Activated B cell treated with CpG ODN at 0.5 μM for 24 hours (primary cell): ENCODE measurements at regions not wholly inside any gene's neighbourhood (a gene's known extent, or its start where the extent isn't known, plus 50 kb on each side); places are given as distances from the start of the nearest gene placed in this dataset.

Experiments
- ATAC-seq: fragments of 200-7000 bp; cut with Tn5 transposase; one replicate; pipeline ENCODE4 v1.10.0; 2021; ENCODE audit warnings: low read depth, mild to moderate bottlenecking, moderate library complexity
- CTCF ChIA-PET: fragments of 350-600 bp; sonication (Branson Sonifier 250); formaldehyde crosslinking; loops from one replicate; lab custom pipeline; 2021; ENCODE audit warnings: antibody characterized with exemption; lab: Charles Lee
- POLR2A ChIA-PET: fragments of 350-600 bp; sonication (Branson Sonifier 250); formaldehyde crosslinking; loops from one replicate; lab custom pipeline; 2021; ENCODE audit warnings: antibody characterized with exemption; lab: Charles Lee
- DNase-seq: peaks from one replicate; pipeline ENCODE4 v3.0.0; 2022
- H3K27ac Mint-ChIP-seq: one replicate; pipeline ENCODE4 v1.8.0; 2020; ENCODE audit warnings: mixed read lengths
- H3K27me3 Mint-ChIP-seq: one replicate; pipeline ENCODE4 v1.8.0; 2021; ENCODE audit warnings: mixed read lengths
- H3K36me3 Mint-ChIP-seq: one replicate; pipeline ENCODE4 v1.8.0; 2021; ENCODE audit warnings: low read depth, mixed read lengths
- H3K4me1 Mint-ChIP-seq: one replicate; pipeline ENCODE4 v1.8.0; 2021; ENCODE audit warnings: mixed read lengths
- H3K4me3 Mint-ChIP-seq: one replicate; pipeline ENCODE4 v1.8.0; 2020; ENCODE audit warnings: mild to moderate bottlenecking, mixed read lengths
- H3K9me3 Mint-ChIP-seq: one replicate; pipeline ENCODE4 v1.8.0; 2020; ENCODE audit warnings: mixed read lengths
- intact Hi-C: fragments of 100-400 bp; cut with micrococcal nuclease; formaldehyde crosslinking; loops from one replicate; pipeline ENCODE4 v1.15.1; 2024
- TF ChIP-seq, protein P1 (sequence below): fragments of 200-600 bp; IDR thresholded peaks from one replicate; pipeline ENCODE4 v1.8.0; 2022; ENCODE audit warnings: antibody characterized with exemption, mild to moderate bottlenecking

- H3K4me3 Mint-ChIP-seq = no peak overlapping the region
- DNase-seq (no peak), ATAC-seq (no peak)
- H3K36me3 Mint-ChIP-seq = no peaks in the 10 kb centered on the region
- intact Hi-C loops = no loop called here
- POLR2A ChIA-PET = no interaction called here
- TF ChIP-seq, protein P1, sequence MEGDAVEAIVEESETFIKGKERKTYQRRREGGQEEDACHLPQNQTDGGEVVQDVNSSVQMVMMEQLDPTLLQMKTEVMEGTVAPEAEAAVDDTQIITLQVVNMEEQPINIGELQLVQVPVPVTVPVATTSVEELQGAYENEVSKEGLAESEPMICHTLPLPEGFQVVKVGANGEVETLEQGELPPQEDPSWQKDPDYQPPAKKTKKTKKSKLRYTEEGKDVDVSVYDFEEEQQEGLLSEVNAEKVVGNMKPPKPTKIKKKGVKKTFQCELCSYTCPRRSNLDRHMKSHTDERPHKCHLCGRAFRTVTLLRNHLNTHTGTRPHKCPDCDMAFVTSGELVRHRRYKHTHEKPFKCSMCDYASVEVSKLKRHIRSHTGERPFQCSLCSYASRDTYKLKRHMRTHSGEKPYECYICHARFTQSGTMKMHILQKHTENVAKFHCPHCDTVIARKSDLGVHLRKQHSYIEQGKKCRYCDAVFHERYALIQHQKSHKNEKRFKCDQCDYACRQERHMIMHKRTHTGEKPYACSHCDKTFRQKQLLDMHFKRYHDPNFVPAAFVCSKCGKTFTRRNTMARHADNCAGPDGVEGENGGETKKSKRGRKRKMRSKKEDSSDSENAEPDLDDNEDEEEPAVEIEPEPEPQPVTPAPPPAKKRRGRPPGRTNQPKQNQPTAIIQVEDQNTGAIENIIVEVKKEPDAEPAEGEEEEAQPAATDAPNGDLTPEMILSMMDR = no peak
- no peaks in the 10 kb centered on the region for H3K4me1 Mint-ChIP-seq
- CTCF ChIA-PET = no interaction called here
- H3K27ac Mint-ChIP-seq = no peak overlapping the region
- no peaks in the 10 kb centered on the region for H3K9me3 Mint-ChIP-seq
- no peaks in the 10 kb centered on the region for H3K27me3 Mint-ChIP-seq
Measured at GRCh38 chrX:121903961-121904360, 856.6 kb downstream of the GLUD2 start.

- no peaks in the 10 kb centered on the region for H3K9me3 Mint-ChIP-seq
- DNase-seq (no peak), ATAC-seq (no peak)
- no peak overlapping the region for H3K27ac Mint-ChIP-seq
- no peaks in the 10 kb centered on the region for H3K4me1 Mint-ChIP-seq
- no peak overlapping the region for H3K4me3 Mint-ChIP-seq
- no peaks in the 10 kb centered on the region for H3K27me3 Mint-ChIP-seq
- POLR2A ChIA-PET = no interaction called here
- H3K36me3 Mint-ChIP-seq = no peaks in the 10 kb centered on the region
- intact Hi-C loops = no loop called here
- CTCF ChIA-PET = no interaction called here
- TF ChIP-seq, protein P1 = no peak
Measured at GRCh38 chrX:121921258-121921657, 873.8 kb downstream of the GLUD2 start.

DNA sequence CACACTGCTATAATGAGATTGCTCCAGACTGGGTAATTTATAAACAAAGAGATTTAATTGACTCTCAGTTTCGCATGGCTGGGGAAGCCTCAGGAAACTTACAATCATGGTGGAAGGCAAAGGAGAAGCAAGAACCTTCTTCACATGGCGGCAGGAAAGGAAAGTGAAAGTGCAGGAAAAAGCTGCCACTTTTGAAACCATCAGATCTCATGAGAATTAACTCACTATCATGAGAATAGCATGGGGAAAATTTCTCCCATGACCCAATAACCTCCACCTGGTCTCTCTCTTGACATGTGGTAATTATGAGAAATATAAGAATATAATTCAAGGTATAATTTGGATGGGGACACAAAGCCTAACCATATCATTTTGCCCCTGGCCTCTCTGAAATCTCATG, 884.2 kb downstream of the GLUD2 start:
- ChIA-PET POLR2A (no interaction called here), CTCF (no interaction called here)
- H3K9me3 Mint-ChIP-seq = peaks cover 3% of the 10 kb centered on the region
- TF ChIP-seq, protein P1 = no peak
- intact Hi-C loops = no loop called here
- ATAC-seq (no peak), DNase-seq (no peak)
- no peaks in the 10 kb centered on the region for H3K4me1 Mint-ChIP-seq
- H3K27me3 Mint-ChIP-seq = no peaks in the 10 kb centered on the region
- no peak overlapping the region for H3K27ac Mint-ChIP-seq
- H3K4me3 Mint-ChIP-seq = no peak overlapping the region
- no peaks in the 10 kb centered on the region for H3K36me3 Mint-ChIP-seq

DNA sequence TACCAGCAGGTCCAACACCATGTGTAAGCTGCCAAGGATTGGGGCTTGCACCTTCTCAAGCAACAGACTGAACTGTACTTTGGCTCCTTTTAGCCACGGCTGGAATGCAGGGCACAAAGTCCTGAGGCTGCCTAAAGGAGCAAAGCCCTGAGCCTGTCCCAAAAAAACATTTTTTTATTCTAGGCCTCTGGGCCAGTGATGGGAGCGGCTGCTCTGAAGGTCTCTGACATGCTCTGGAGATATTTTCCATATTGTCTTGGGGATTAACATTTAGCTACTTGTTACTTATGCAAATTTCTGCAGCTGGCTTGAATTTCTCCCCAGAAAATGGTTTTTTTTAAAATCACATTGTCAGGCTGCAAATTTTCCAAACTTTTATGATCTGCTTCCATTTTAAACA, 885.3 kb downstream of the GLUD2 start:
- Mint-ChIP-seq H3K27ac (no peak overlapping the region), H3K4me3 (no peak overlapping the region), H3K4me1 (no peaks in the 10 kb centered on the region), H3K36me3 (no peaks in the 10 kb centered on the region), H3K9me3 (peaks cover 2% of the 10 kb centered on the region), H3K27me3 (no peaks in the 10 kb centered on the region)
- CTCF ChIA-PET = no interaction called here
- TF ChIP-seq, protein P1 = no peak
- intact Hi-C loops = no loop called here
- DNase-seq = no peak
- no peak for ATAC-seq
- POLR2A ChIA-PET = no interaction called here

DNA sequence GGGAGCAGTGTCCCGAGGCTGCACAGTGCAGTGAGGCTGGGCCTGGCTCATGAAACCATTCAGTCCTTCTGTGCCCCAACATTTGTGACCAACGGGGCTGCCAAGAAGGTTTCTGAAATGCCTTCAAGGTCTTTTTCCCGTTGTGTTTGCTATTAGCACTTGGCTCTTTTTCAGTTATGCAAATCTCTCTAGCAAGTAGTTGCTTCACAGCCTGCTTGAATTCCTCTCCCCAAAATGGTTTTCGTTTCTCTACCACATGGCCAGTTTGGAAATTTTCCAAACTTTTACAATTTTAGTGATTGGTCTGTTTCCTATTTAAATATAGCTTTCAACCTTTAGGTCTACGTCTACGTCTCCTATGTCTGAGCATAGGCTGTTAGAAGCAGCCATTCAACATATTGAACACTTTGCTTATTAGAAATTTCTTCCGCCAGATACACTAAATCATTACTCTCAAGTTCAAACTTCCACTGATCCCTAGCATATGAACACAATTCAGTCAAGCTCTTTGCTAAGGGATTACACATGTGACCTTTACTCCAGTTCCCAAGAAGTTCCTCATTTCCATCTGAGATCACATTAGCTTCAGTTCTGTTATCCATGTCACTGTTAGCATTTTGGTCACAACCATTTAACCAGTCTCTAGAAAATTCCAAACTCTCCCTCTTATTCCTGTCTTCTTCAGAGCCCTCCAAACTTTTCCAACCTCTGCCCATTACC, 901.8 kb downstream of the GLUD2 start:
- TF ChIP-seq, protein P1 = no peak
- Mint-ChIP-seq H3K4me3 (no peak overlapping the region), H3K9me3 (peaks cover 7% of the 10 kb centered on the region), H3K4me1 (no peaks in the 10 kb centered on the region), H3K27ac (no peak overlapping the region), H3K27me3 (no peaks in the 10 kb centered on the region), H3K36me3 (no peaks in the 10 kb centered on the region)
- DNase-seq (no peak), ATAC-seq (no peak)
- ChIA-PET CTCF (no interaction called here), POLR2A (no interaction called here)
- intact Hi-C loops = no loop called here
